ENCODE measurements at regions not wholly inside any gene's neighbourhood (a gene's known extent, or its start where the extent isn't known, plus 50 kb on each side); places are given as distances from the start of the nearest gene placed in this dataset.

- TF ChIP-seq, protein P1, sequence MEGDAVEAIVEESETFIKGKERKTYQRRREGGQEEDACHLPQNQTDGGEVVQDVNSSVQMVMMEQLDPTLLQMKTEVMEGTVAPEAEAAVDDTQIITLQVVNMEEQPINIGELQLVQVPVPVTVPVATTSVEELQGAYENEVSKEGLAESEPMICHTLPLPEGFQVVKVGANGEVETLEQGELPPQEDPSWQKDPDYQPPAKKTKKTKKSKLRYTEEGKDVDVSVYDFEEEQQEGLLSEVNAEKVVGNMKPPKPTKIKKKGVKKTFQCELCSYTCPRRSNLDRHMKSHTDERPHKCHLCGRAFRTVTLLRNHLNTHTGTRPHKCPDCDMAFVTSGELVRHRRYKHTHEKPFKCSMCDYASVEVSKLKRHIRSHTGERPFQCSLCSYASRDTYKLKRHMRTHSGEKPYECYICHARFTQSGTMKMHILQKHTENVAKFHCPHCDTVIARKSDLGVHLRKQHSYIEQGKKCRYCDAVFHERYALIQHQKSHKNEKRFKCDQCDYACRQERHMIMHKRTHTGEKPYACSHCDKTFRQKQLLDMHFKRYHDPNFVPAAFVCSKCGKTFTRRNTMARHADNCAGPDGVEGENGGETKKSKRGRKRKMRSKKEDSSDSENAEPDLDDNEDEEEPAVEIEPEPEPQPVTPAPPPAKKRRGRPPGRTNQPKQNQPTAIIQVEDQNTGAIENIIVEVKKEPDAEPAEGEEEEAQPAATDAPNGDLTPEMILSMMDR (IDR thresholded peaks at IDR 0.05; ENCODE audit: insufficient read depth, low read depth, low read length): no peak
- DNase-seq (ENCODE audit: low read depth): no peak
- no peak overlapping the region for H3K4me3 ChIP-seq (ENCODE audit: low read depth, low read length)
Observed at GRCh38 chr2:182573553-182573952, 142.5 kb upstream of the DNAJC10 start.

DNA sequence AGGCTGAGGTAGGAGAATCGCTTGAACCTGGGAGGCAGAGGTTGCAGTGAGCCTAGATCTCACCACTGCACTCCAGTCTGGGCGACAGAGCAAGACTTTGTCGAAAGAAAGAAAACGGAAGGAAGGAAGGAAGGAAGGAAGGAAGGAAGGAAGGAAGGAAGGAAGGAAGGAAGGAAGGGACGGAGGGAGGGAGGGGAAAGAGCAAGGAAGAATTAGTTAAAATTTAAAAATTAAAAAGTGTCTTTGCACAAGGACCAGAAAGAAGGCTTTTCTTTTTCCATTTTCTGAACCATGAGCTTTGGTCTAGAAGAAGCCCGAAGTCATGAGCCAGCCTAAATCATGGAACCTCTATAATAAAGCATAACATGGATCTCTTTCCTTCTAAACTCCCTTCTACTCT lies 138.2 kb upstream of the DNAJC10 start:
- TF ChIP-seq, protein P1 (IDR thresholded peaks at IDR 0.05; ENCODE audit: insufficient read depth, low read depth, low read length): no peak
- no peak for DNase-seq (ENCODE audit: low read depth)
- no peak overlapping the region for H3K4me3 ChIP-seq (ENCODE audit: low read depth, low read length)

DNA sequence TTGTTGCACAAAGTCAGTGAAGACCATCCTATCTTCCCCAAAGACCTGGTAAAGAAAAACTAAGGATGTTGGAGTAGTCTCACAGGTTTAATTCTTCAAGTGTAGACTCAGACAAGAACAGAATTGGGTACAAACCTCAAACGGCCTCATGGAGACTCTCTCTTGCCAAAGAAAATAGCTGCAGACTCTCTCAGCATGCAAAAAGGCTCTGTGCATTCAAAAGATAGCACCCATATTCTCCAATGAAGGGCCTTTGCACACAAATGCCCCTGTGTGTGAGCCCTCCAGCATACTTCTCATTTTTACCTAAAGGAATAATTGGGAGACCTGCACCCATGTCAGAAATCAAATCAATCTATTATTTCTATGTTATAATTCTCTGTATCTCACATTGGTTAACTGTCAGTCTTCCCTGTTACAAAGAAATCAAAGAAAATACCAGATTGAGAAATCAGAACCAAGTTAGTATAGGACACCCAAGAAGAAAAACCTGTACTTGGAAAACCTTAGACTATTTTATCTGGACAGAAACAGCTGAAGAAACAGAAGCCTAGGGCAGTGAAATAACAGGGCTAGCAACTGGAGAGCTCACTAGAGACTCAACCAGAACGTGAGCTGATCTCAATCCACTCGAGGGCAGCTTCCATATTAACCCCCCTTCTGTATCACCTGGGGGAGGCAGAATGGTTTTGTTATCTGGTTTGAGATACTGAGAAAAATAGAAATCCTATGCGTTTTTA lies 134.7 kb upstream of the DNAJC10 start:
- DNase-seq (ENCODE audit: low read depth): no peak
- TF ChIP-seq, protein P1 (IDR thresholded peaks at IDR 0.05; ENCODE audit: insufficient read depth, low read depth, low read length): no peak
- H3K4me3 ChIP-seq (ENCODE audit: low read depth, low read length): no peak overlapping the region

- no peak for DNase-seq (ENCODE audit: low read depth)
- H3K4me3 ChIP-seq (ENCODE audit: low read depth, low read length): no peak overlapping the region
- TF ChIP-seq, protein P1 (IDR thresholded peaks at IDR 0.05; ENCODE audit: insufficient read depth, low read depth, low read length): no peak
Observed at GRCh38 chr2:182584462-182584861, 131.6 kb upstream of the DNAJC10 start.

- no peak overlapping the region for H3K4me3 ChIP-seq (ENCODE audit: low read depth, low read length)
- DNase-seq (ENCODE audit: low read depth): no peak
- TF ChIP-seq, protein P1 (IDR thresholded peaks at IDR 0.05; ENCODE audit: insufficient read depth, low read depth, low read length): no peak
Observed at GRCh38 chr2:182585001-182585400, 131.1 kb upstream of the DNAJC10 start.

DNA sequence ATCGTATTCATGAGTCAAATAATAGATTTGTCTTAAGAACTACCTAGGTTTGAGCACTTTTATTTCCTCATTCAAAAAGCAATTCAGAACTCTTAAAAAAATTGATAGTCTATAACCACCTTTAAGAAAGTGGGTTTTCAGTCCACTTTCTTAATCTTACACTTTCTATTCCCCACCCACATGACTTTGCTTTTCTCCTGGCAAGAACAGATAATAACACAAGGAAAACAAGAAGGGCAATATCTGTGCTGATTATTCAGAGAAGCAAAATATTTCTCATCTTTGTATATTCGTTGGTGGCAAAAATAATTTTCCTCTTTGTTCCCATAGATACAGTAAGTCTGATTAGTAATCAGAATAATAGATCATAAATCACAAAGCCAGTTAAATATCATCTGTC lies 130.6 kb upstream of the DNAJC10 start:
- TF ChIP-seq, protein P1 (IDR thresholded peaks at IDR 0.05; ENCODE audit: insufficient read depth, low read depth, low read length): no peak
- no peak overlapping the region for H3K4me3 ChIP-seq (ENCODE audit: low read depth, low read length)
- no peak for DNase-seq (ENCODE audit: low read depth)

GRCh38 chr2:182586426-182586825 lies 129.6 kb upstream of the DNAJC10 start:
- TF ChIP-seq, protein P1 (IDR thresholded peaks at IDR 0.05; ENCODE audit: insufficient read depth, low read depth, low read length): no peak
- no peak overlapping the region for H3K4me3 ChIP-seq (ENCODE audit: low read depth, low read length)
- no peak for DNase-seq (ENCODE audit: low read depth)
